Spleen (tissue), 11 donors: ENCODE measurements at regions not wholly inside any gene's neighbourhood (a gene's known extent, or its start where the extent isn't known, plus 50 kb on each side); places are given as distances from the start of the nearest gene placed in this dataset.

Source experiments
- DNase-seq: peaks from one replicate; pipeline ENCODE4 v3.0.0-alpha.2; 2020
- H3K27ac ChIP-seq, 8 donors: fragments of 200-600 bp; sonication (generic) in 7 of 8; 1 replicate in 4 of 8; 2 replicates in 4 of 8; pipeline versions ENCODE4 v1.5.0 to v1.8.0; 2016 to 2021; ENCODE audit warnings: inconsistent platforms in 4 of 8, mild to moderate bottlenecking in 4 of 8, moderate library complexity in 1 of 8
- H3K27me3 ChIP-seq, 7 donors: fragments of 200-600 bp; sonication (generic) in 6 of 7; replicated peaks in 1 of 7; 1 replicate in 4 of 7; 2 replicates in 3 of 7; pipeline versions ENCODE4 v1.5.0 to v1.8.0; 2016 to 2021; ENCODE audit warnings: inconsistent platforms in 3 of 7, mild to moderate bottlenecking in 1 of 7
- H3K36me3 ChIP-seq, 6 donors: fragments of 200-600 bp; sonication (generic) in 5 of 6; 1 replicate in 4 of 6; 2 replicates in 2 of 6; pipeline versions ENCODE4 v1.5.0 to v1.8.0; 2016 to 2021; ENCODE audit warnings: inconsistent platforms in 2 of 6
- H3K4me1 ChIP-seq, 6 donors: fragments of 200-600 bp; sonication (generic) in 5 of 6; 1 replicate in 3 of 6; 2 replicates in 3 of 6; pipeline versions ENCODE4 v1.5.0 to v1.8.0; 2016 to 2021; ENCODE audit warnings: inconsistent platforms in 3 of 6
- H3K4me3 ChIP-seq, 8 donors: fragments of 200-600 bp; sonication (generic) in 7 of 8; 1 replicate in 4 of 8; 2 replicates in 4 of 8; pipeline versions ENCODE4 v1.5.0 to v1.8.0; 2016 to 2021; ENCODE audit warnings: inconsistent platforms in 4 of 8, mild to moderate bottlenecking in 4 of 8, moderate library complexity in 2 of 8
- H3K9me3 ChIP-seq, 8 donors: fragments of 200-600 bp; sonication (generic) in 7 of 8; 1 replicate in 4 of 8; 2 replicates in 4 of 8; pipeline versions ENCODE4 v1.5.0 to v1.8.0; 2016 to 2021; ENCODE audit warnings: inconsistent platforms in 4 of 8
- POLR2A ChIP-seq, 3 donors: fragments of 450-650 bp; IDR thresholded peaks; one replicate each; pipeline ENCODE4 v1.5.1; 2017; ENCODE audit warnings: antibody characterized with exemption in 3 of 3, mild to moderate bottlenecking in 1 of 3
- POLR2AphosphoS5 ChIP-seq, 3 donors: sonication (generic); formaldehyde crosslinking; IDR thresholded peaks; one replicate each; pipeline ENCODE4 v1.5.1; 2017; ENCODE audit warnings: antibody characterized with exemption in 3 of 3
- WGBS, 5 donors: extraction: QIAGEN DNeasy Blood & Tissue Kit in 3 of 5; methylation state at CpG; one replicate each; pipeline versions ENCODE4 v1.1.5 to v1.1.7; 2013 to 2018; 5-methylcytosine and 5-hydroxymethylcytosine counted together
- intact Hi-C: fragments of 100-400 bp; cut with DNase I; formaldehyde crosslinking; loops from one replicate; pipeline ENCODE4 v1.15.0; 2023; ENCODE audit warnings: low total_unique reads
- TF ChIP-seq, protein P1 (sequence below), 11 experiments: fragments of 200-600 bp in 7 of 11; fragments of 450-650 bp in 4 of 11; sonication (generic) in 4 of 11; IDR thresholded peaks in 8 of 11; conservative IDR thresholded peaks in 3 of 11; 1 replicate in 7 of 11; 2 replicates in 4 of 11; pipeline versions ENCODE4 v1.4.0 to v1.8.0; 2016 to 2021; ENCODE audit warnings: antibody characterized with exemption in 11 of 11, inconsistent platforms in 4 of 11, mild to moderate bottlenecking in 1 of 11
- donor health status: healthy with polysubstance abuse.
- donor health status: DM: no; HTN: no; CAD: no; lungs with moderate emphysema.
- donor health status: DM: no; HTN: no; CAD: no.
- donor health status: Bipolar disorder and iron deficiency.
- donor health status: healthy.
- donor health status: DM: no; HTN: no; CAD: no.
- donor health status: DM: yes; HTN: yes; CAD: no.

GRCh38 chr9:89712283-89712682, 107.5 kb downstream of the GADD45G start:
- TF ChIP-seq POLR2A (IDR thresholded peaks at IDR 0.05) (no peak), POLR2AphosphoS5 (IDR thresholded peaks at IDR 0.05) (no peak)
- TF ChIP-seq, protein P1, sequence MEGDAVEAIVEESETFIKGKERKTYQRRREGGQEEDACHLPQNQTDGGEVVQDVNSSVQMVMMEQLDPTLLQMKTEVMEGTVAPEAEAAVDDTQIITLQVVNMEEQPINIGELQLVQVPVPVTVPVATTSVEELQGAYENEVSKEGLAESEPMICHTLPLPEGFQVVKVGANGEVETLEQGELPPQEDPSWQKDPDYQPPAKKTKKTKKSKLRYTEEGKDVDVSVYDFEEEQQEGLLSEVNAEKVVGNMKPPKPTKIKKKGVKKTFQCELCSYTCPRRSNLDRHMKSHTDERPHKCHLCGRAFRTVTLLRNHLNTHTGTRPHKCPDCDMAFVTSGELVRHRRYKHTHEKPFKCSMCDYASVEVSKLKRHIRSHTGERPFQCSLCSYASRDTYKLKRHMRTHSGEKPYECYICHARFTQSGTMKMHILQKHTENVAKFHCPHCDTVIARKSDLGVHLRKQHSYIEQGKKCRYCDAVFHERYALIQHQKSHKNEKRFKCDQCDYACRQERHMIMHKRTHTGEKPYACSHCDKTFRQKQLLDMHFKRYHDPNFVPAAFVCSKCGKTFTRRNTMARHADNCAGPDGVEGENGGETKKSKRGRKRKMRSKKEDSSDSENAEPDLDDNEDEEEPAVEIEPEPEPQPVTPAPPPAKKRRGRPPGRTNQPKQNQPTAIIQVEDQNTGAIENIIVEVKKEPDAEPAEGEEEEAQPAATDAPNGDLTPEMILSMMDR (IDR thresholded peaks at IDR 0.05 in 8 of 11, conservative IDR thresholded peaks at IDR 0.05 in 3 of 11), result no peak
- Histone ChIP-seq H3K27ac (no peak overlapping the region), H3K27me3 (no peaks in the 10 kb centered on the region), H3K4me1 (peaks cover 0 to 19% (median 0%) of the 10 kb centered on the region in 6 donors), H3K36me3 (no peaks in the 10 kb centered on the region), H3K4me3 (no peak overlapping the region), H3K9me3 (peaks cover 0 to under 1% (median 0%) of the 10 kb centered on the region in 8 donors)
- DNase-seq, result no peak
- 85 to 95% (median 90%) methylated on average over 2 to 5 of the region's 5 CpGs for WGBS, 5 donors
- intact Hi-C loops, result no loop called here

DNA sequence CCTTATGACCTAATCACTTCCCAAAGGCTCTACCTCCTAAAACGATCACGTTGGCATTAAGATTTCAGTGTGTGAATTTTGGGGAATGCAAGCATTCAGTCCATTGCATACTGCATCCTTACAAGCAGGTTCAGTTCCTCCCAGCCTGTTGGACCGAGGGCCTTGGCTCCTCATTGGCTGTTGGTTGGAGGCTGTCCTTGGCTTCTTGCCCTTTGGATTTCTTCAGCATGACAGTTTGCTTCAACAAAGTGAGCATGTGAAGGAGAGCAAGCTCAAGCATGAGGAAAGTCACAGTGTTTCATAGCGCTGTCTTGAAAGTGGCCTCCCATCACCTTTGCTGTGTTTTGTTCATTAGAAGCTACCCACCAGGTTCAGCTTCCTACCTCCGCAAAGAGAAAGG, 109.5 kb downstream of the GADD45G start:
- DNase-seq, result no peak
- WGBS, 5 donors, result 64 to 83% (median 72%) methylated on average over 5 of the region's 5 CpGs

GRCh38 chr9:89715318-89715858, 110.6 kb downstream of the GADD45G start:
- Histone ChIP-seq H3K36me3 (no peaks in the 10 kb centered on the region), H3K27ac (peak overlapping the region in 1 of 8 donors; percentile 22), H3K4me3 (no peak overlapping the region), H3K4me1 (peaks cover 0 to 17% (median 0%) of the 10 kb centered on the region in 6 donors), H3K9me3 (peaks cover 0 to 7% (median 0%) of the 10 kb centered on the region in 8 donors), H3K27me3 (no peaks in the 10 kb centered on the region)
- no peak for TF ChIP-seq POLR2AphosphoS5 (IDR thresholded peaks at IDR 0.05)
- TF ChIP-seq POLR2A (IDR thresholded peaks at IDR 0.05), result no peak
- TF ChIP-seq, protein P1 (IDR thresholded peaks at IDR 0.05 in 8 of 11, conservative IDR thresholded peaks at IDR 0.05 in 3 of 11), result no peak
- 76 to 89% (median 86%) methylated on average over 2 of the region's 2 CpGs for WGBS, 5 donors
- no peak for DNase-seq
- intact Hi-C loops, result no loop called here

More for the DNA sequence above, 109.5 kb downstream of the GADD45G start:
- TF ChIP-seq, protein P1 (IDR thresholded peaks at IDR 0.05 in 8 of 11, conservative IDR thresholded peaks at IDR 0.05 in 3 of 11), result no peak
- TF ChIP-seq POLR2AphosphoS5 (IDR thresholded peaks at IDR 0.05), result no peak
- TF ChIP-seq POLR2A (IDR thresholded peaks at IDR 0.05), result no peak
- H3K27me3 ChIP-seq, result no peaks in the 10 kb centered on the region
- H3K4me1 ChIP-seq, result peaks cover 0 to 19% (median 0%) of the 10 kb centered on the region in 6 donors
- intact Hi-C loops, result no loop called here
- H3K36me3 ChIP-seq, result no peaks in the 10 kb centered on the region
- no peak overlapping the region for H3K27ac ChIP-seq
- H3K9me3 ChIP-seq, result peaks cover 0 to 7% (median 0%) of the 10 kb centered on the region in 8 donors
- no peak overlapping the region for H3K4me3 ChIP-seq

GRCh38 chr9:89715881-89716280, 111.1 kb downstream of the GADD45G start:
- Histone ChIP-seq H3K36me3 (no peaks in the 10 kb centered on the region), H3K9me3 (peaks cover 0 to 7% (median 0%) of the 10 kb centered on the region in 8 donors), H3K27me3 (no peaks in the 10 kb centered on the region), H3K4me1 (peaks cover 0 to 14% (median 0%) of the 10 kb centered on the region in 6 donors), H3K4me3 (no peak overlapping the region), H3K27ac (no peak overlapping the region)
- no peak for TF ChIP-seq POLR2A (IDR thresholded peaks at IDR 0.05)
- WGBS, 5 donors, result 91 to 97% (median 95%) methylated on average over 3 of the region's 3 CpGs
- no peak for DNase-seq
- intact Hi-C loops, result no loop called here
